ENCODE measurements at regions not wholly inside any gene's neighbourhood (a gene's known extent, or its start where the extent isn't known, plus 50 kb on each side); places are given as distances from the start of the nearest gene placed in this dataset.

- no peak for TF ChIP-seq CTCF (IDR thresholded peaks at IDR 0.05)
- TF ChIP-seq POLR2A (IDR thresholded peaks at IDR 0.05), result no peak
- TF ChIP-seq POLR2AphosphoS5 (IDR thresholded peaks at IDR 0.05), result no peak
Observed at GRCh38 chr11:114784891-114785290, 106.6 kb downstream of the NXPE2 start.

All from breast epithelium (tissue), 3 donors.